Superior temporal gyrus (tissue), 1 donor: ENCODE measurements at regions not wholly inside any gene's neighbourhood (a gene's known extent, or its start where the extent isn't known, plus 50 kb on each side); places are given as distances from the start of the nearest gene placed in this dataset.

Experiments used
- DNase-seq: peaks from one replicate; pipeline ENCODE4 v3.0.0-alpha.2; 2016; ENCODE audit errors: extremely low spot score

- no peak for DNase-seq
Observed at GRCh38 chr7:52151559-52151958, 835.0 kb upstream of the COBL start.

- no peak for DNase-seq
Observed at GRCh38 chr7:52150952-52151351, 834.3 kb upstream of the COBL start.

- DNase-seq: no peak
Observed at GRCh38 chr7:52146871-52147634, 830.4 kb upstream of the COBL start.

GRCh38 chr7:52143219-52143618 lies 826.6 kb upstream of the COBL start:
- DNase-seq: no peak

GRCh38 chr7:52140851-52141250 lies 824.2 kb upstream of the COBL start:
- no peak for DNase-seq

- DNase-seq: no peak
Observed at GRCh38 chr7:52135403-52135802, 818.8 kb upstream of the COBL start.

- no peak for DNase-seq
Observed at GRCh38 chr7:52129278-52129677, 812.7 kb upstream of the COBL start.

- DNase-seq: no peak
Observed at GRCh38 chr7:52120912-52121311, 804.3 kb upstream of the COBL start.

GRCh38 chr7:52119537-52119936 lies 802.9 kb upstream of the COBL start:
- DNase-seq: no peak

GRCh38 chr7:52114509-52114908 lies 797.9 kb upstream of the COBL start:
- no peak for DNase-seq

GRCh38 chr7:52114056-52114455 lies 797.4 kb upstream of the COBL start:
- no peak for DNase-seq

- no peak for DNase-seq
Observed at GRCh38 chr7:52107355-52107754, 790.7 kb upstream of the COBL start.

GRCh38 chr7:52095861-52096260 lies 779.3 kb upstream of the COBL start:
- DNase-seq: no peak

GRCh38 chr7:52091996-52092395 lies 775.4 kb upstream of the COBL start:
- no peak for DNase-seq

- DNase-seq: no peak
Observed at GRCh38 chr7:52091101-52091500, 774.5 kb upstream of the COBL start.

- no peak for DNase-seq
Observed at GRCh38 chr7:52088008-52088901, 771.6 kb upstream of the COBL start.

- DNase-seq: no peak
Observed at GRCh38 chr7:52085610-52086009, 769.0 kb upstream of the COBL start.

GRCh38 chr7:52080493-52080892 lies 763.9 kb upstream of the COBL start:
- no peak for DNase-seq

- no peak for DNase-seq
Observed at GRCh38 chr7:52079726-52080125, 763.1 kb upstream of the COBL start.

GRCh38 chr7:52077571-52077970 lies 761.0 kb upstream of the COBL start:
- no peak for DNase-seq

- no peak for DNase-seq
Observed at GRCh38 chr7:52074912-52075311, 758.3 kb upstream of the COBL start.

- no peak for DNase-seq
Observed at GRCh38 chr7:52074071-52074470, 757.5 kb upstream of the COBL start.

- DNase-seq: no peak
Observed at GRCh38 chr7:52071744-52072143, 755.1 kb upstream of the COBL start.
